ENCODE measurements at regions not wholly inside any gene's neighbourhood (a gene's known extent, or its start where the extent isn't known, plus 50 kb on each side); places are given as distances from the start of the nearest gene placed in this dataset.

DNA sequence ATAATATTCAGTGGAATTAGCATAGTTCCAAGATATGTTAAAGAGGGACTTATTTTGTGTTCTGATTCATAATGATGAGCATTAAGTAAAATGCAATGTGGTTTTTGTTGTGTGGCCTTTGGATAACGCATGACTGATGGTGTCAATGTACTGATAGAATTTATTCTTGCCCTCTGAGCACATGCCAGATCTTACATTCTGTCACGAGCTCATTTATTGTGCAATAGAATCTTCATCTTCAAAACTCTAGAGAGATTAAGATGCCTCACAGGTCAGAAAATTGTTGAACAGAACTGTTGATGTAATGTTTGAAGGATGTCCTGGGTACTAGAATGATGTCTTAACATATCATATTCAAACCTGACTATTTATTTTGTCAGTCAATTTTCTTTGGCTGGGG is 148.0 kb upstream of the HTR2A start:
- DNase-seq (ENCODE audit: low spot score): no peak

DNA sequence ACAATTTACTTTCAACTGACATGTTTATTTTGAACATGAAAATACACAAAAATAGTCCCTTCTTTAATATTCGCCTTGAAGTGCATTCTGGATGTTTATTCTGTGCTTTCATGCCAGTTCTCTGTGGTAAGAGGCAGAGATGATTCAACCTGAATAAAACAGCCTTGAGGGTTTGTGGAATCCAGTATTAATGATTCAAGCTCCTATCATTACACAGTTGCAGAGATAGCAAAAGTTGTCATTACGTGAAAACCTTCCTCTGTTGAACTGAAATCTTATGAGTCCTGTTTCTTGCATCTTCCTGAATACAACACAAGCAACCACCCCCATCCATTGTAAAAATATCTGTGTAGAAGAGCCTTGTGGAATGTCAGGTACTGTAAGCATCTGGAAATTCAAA is 142.3 kb upstream of the HTR2A start:
- peak; percentile 10 for DNase-seq (ENCODE audit: low spot score)

DNA sequence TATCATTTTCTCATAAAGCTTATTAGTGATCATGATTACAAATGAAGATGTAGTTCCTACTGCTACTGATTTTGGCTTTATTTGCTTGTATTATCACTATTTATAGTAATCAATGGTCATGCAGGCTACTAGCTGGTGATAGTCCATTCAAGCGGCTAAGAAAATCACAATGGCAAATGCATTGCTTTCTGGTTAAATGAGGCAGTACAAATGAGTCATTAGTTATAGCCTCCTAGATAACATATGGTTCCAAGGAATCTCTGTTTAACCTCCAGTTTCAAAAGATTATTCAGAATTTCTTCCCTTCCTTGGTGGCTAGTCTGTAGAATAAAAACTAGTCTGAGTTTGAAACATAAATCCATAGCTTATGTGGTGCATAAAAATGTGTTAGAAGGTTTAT is 141.3 kb upstream of the HTR2A start:
- DNase-seq (ENCODE audit: low spot score): no peak

DNA sequence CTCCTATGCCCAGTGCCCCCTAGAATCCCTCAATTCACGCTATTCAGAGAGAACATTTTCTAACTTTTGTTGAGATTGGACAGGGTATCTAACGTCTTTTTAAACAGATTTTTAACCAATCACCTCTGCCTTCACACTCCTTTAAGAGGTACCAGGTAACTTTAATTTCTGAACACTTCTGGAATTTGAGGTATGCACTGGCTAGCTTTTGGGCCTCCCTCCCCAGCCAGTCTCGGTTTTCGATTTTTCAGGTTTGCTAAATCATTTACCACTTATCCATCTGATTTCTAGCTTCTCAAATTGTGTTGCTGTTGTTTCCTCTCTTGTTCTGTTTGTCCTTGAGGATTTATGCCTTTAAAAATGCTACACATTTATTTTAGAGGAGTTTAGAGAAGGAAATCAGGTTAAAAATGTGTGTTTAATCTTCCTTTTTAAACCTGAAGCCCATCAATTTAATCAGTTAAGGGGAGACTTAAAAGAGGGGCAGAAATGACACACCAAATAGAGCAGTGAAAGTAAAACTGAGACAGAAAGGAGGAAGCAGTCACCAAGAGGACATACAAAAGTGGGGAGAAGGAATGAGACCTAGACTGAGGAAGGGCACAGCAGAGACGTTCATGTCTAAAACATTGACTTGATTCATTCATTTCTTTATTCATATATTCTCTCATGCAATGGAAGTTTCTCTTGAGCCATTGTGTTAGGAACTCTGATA is 139.6 kb upstream of the HTR2A start:
- DNase-seq (ENCODE audit: low spot score): no peak

DNA sequence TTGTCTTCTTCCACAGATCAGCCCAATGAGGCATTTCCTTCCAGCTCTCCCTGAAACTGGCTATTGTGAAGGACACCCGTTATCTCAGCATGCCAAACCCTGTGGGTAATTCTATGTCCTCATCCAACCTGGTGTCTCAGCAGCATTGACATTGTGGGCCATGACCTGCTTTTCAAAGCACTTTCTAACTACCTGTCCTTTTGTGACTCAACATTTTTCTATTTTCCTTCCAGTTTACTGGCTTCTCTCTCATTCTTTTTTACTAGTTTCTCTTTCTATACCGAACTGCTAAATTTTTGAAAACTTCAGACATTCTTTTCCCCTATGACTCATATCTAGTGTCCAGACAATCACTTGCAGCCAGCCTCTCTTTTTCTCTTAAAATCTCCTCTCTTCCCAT is 136.4 kb upstream of the HTR2A start:
- DNase-seq (ENCODE audit: low spot score): peak; percentile 3

DNA sequence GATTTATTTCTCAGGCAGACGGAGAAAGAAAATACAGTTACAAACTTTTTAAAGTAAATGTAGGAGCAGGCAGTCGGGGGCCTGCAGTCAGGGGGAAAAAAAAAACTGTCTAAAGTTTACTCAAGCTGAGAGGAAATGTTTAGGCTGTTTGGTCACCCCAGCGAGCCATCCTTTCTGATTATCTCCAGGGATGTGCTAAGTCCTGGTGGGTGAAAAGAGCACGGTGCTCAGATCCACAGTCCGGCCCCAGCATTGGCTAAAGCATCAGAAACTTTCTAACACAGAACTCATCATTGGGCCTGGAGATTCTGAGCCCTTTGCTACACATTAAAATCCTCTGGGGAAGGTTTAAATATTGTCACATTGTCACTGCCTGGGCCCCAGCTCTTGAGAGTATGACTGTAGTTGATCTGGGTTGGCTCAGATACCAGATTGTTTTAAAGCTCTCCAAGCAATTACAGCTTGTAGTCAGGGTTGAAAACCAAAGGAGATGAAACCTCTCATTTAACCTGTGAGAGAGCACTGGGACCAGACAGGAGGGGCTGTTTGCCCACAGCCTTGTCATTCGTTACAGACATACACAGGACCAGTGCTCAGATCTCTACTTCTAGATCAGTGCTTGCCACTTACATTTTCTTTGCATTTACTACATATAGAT is 131.1 kb upstream of the HTR2A start:
- DNase-seq (ENCODE audit: low spot score): no peak

DNA sequence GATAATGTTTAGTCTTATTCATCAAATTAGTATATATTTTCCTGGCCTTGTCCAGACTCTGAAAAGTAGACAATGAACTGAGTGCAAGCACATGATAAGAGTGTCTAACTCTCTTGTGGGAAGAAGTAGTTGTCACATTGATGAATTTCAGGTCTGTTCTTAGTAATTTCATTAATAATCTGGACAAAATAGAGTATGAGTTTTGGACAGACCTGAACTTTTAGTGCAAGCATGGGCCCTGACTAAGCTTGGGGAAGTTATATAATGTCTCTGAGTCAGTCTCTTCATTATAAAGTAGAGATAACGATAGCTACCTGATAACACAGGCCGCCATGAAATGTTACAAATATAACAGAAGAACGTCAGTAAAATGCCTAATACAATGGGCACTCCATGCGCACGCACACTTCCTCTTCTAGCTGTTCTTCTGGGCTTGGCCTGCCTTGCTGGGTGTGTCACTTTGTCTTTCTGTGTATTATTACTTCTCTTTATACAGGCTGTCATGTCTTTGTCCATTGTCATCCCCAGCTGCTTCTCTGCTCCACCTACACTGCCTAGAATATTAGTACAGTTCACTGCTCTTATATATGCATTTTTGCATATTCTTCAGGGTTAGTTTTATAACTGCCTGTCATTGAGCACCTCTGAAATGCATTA is 129.1 kb upstream of the HTR2A start:
- DNase-seq (ENCODE audit: low spot score): no peak

DNA sequence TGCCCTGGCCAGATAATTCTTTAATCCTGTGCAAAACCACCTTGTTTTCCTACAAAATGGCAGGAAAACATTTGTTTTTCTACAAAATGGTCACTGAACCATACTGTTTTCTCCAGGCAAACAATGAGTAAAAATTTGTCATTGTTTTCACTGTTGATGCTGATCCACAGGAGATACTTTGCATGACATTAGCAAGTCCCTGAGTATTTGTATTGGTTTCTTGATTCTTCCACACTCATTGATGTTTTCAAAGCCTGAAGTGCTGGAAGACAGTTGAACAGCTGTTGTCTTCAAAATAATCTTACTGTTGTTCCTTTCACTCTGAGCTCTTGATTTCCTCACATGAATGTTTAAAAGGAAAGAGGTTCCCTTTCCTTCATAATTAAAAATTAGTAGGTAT is 123.1 kb upstream of the HTR2A start:
- DNase-seq (ENCODE audit: low spot score): no peak

DNA sequence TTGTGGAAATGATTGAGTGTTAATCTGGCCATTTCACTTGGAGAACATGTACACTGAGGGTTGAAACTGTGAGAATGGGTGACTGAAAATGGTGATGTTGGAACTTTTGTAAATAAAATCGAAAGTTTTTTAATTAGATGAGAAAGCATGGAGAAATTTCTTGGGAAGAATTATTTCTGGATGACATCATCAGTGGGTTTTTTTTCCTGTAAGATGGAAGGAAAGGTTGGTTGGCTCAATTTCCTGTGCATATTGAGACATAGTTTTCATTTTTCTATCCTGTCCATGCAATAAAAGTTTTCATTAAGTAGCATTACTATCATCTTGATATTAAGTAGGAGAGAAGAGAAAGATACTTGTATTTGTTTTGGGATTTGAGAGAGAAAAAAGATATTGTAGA is 120.6 kb upstream of the HTR2A start:
- DNase-seq (ENCODE audit: low spot score): no peak

DNA sequence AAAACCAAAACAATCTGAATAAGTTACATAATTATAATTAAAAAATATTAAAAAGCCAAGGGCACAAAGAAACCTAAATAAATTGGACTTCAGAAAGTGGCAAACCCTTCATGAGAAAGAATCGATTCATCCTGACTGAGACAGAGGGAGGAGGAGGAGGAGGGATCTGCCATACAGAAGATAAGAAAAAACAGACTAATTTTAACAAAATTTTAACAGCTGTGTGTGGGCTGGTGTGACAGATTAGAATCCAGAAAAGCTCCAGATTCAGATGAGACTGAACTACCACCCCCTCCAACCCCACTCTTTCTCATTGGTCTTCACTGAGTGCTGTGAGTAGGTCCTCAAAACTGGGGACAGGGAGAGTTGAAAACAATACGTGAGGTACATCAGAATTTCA is 111.5 kb upstream of the HTR2A start:
- DNase-seq (ENCODE audit: low spot score): no peak

DNA sequence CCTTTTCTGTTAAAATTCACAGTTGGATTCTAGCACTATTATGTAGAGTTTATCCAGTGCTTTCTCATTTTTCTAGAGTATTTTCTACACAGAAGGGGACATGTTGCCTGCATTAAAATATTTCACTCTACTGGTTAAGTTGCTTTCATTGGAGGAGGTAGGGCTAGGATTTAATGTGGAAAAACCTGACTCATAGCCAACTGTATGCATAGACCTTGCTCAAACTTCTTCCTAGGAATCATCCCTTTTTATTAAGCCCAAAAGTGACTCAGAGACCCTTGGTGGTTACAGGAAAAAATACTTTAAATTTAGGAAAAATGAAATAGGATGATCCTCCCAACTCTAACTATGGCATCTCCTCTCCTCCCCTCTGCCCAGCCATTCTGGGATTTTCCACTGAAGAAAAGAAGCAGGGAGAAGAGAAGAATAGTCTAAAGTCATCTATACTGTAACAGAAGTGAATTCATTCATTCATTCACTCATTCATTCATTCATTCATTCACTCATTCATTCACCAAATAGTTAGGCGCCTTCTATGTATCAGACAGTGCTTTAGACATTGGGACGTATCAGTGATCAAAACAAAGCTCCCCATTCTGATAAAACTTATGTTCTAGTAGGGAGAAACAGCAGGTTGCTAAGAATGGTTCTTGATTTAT is 109.0 kb upstream of the HTR2A start:
- DNase-seq (ENCODE audit: low spot score): no peak

DNA sequence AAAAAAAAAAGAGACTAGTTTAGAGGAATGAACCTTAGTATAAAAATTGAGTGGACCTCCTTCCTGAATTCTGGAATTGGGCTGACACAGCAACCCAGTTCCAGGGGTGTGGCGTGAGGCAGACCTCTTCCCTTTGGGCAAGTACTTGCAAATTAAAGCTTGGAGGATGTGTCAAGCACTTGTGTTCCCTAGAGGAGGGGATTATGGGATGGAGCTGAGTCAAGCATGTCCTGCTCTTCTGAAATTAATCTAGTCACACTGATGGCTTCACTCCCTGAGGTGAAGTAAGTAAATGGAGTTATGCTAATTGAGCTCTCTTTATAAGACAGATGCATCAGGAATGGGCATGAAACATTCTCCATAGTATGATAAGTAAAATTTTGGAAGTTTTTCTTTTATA is 107.7 kb upstream of the HTR2A start:
- no peak for DNase-seq (ENCODE audit: low spot score)

DNA sequence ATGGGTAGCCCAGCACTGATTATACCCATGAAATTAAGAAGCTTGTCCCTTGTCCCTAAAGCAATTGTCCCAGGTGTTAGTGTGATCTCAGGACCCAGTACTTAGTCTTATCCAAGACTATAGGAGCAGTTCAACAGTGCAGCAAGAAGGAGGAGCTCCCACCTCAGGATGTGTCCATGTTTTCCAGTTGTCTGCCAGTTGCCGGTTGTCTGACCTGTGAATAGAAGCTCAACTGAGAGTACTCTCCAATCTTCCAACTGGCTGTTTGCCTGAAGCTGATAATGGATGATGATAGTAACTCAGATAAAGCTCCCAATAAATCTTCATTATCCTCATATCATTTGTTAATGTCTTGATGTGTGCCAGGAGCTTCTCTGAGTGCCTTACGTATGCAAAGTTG is 107.2 kb upstream of the HTR2A start:
- no peak for DNase-seq (ENCODE audit: low spot score)

DNA sequence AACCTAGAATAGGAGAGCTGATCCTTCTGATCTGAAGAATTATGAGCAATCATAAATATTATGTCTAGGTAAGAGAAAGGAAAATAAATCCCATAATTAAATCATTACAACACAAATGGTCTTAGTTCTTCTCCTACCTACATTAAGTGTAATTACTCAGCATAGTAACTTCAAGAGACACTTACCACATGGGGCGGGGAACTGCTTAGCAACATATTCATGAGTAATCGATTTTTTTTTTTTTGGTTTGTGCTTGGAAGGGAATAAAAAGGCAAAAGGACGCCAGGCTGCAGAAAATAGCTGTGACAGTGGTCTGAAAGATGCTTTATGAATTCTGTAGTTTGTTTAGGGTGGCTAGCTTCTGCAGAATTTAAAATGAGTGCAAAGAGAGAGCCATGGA is 103.3 kb upstream of the HTR2A start:
- no peak for DNase-seq (ENCODE audit: low spot score)

DNA sequence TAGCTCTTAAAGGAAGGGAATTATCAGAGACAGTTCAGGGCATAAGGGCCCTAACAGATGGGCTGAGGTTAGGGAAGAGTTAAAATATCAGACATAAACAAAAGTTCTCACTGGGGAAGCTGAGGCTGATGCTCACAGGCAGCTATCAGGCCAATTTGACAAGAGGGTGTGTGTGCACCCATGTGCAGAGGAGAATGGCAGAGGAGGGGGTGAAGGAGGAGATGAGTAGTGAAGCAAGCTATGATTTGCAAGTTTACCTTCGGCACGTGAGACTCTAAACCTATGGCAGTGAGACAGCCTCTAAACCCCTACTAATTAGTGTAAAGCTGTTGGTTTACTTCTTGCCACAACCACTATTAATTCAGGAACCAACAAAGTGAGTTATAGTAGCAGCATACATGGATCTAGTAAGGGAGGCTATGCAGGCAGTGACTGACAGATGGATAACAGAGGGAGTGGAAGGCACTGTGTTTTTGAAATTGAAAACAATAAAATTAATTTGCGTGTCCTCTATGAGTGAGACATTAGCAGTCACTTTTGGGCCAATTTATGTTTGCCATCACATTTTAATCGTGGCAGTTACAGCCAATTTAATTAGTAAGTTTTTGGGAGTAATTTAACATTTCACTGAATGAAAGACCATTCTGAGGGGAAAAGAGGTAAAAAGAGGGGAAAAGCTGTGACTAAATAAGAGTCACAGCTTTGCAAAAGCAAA is 99.6 kb upstream of the HTR2A start:
- no peak for DNase-seq (ENCODE audit: low spot score)

DNA sequence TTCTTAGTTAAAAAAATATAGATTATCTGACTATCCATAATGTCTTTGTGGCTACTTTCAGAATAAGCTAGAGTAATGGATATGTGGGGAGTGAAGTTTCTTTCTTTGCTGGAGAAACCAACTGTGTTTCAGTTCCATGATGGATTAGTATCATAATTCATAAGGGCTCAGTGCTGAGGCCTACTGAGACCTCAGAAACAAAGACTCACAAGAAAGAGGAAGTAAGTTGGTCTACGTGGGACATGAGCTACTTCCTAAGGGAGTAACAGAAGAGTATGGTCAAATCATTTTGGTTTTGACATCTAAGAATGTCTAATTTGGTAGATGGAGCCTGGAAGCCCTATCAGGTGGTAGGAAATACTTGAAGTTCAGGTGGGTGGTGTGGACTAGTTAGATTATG is 99.0 kb upstream of the HTR2A start:
- no peak for DNase-seq (ENCODE audit: low spot score)

DNA sequence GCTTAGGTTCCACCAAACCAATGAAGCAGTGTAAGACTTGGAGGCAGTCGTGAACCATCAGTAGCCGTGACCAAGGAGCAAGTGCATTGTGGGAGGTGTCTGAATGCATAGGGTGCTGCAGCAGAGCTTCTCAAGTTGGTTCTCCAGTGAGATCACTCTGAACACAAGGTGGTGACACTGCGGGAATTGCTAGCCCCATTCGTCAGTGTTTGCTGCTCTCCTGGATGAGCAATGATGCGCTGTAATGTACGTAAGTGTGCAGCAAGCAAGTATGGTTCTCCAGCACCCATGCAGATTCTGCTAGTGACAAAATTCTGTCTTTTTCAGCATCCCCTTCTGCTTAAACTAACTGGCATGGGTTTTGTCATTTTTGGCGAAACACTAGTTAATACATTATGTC is 97.6 kb upstream of the HTR2A start:
- no peak for DNase-seq (ENCODE audit: low spot score)

DNA sequence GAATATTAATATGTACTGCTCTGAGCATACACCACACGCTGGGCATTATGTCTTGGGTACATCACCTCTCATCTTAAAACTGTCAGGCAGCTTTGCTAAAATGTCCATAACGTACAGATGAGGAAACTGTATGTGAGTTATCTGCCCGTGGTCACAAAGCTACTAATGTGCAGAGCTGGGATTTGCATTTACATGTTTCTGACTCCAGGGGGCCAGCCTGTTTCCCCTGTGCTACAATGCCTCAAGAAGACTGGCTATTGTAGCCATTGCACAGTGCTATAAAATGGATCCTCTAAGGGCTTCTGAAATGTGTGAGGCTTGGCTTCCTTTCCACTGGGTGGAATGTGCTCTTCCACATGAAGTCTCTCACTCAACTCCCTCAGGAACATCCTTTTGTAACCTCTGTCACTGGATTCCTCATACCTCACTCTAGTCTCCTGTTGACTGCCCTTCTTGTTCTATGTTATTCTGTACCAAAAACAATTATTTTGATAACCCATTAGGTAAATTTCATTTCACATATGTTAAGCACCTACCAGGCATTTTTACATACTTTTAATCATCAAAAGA is 95.6 kb upstream of the HTR2A start:
- peak; percentile 6 for DNase-seq (ENCODE audit: low spot score)

DNA sequence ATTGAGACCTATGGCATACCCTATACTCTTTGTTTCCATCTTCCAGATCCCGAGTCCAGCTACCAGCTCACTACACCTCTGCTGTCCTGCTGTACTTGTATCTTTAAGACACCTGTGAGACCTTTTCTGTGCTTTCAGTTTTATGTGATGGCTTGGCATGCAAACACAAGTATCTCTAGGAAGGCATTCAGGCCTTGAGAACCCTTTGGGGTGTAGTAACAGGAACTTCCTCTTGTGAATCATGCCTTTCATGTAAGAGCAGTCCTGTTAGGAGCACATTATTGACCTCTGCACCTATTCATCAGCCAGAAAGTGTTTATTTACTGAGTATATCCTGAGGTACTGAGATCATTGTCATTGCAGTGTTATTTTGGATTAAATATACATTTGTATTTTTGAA is 87.0 kb upstream of the HTR2A start:
- no peak for DNase-seq (ENCODE audit: low spot score)

DNA sequence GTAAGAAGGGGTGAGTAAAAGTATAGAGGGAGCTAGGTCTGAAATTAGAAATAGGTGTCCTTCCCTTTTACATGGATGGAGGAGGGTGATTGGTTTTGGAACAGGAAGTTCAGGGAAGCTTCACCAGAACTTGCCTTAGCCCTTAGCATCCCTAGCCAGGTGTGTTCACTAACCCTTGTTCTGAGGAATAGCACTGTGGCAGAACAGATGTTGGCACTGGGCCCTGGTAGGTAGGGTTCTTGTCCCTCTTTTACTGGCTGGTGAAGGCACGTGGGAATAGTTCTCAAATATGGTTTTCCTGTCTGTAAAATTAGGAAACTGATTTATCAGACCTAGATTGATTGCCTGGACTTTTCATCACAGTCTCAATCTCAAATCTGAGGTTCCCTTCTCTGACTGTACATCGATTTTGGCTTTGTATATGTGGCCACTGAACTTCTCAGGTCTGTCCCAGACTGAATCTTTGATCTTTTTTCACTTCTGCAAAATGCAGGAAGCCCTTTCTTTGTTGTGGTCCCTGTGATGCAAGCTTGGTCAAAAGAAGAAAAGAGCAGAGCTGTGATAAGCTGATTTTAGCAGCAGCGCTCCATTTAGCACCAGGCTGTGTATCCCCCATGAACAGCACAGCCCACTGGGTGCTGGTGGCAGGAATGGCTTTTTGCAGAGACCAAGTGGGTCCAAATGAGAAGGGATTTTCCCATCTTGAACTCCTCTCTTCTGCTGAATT is 86.2 kb upstream of the HTR2A start:
- DNase-seq (ENCODE audit: low spot score): no peak

DNA sequence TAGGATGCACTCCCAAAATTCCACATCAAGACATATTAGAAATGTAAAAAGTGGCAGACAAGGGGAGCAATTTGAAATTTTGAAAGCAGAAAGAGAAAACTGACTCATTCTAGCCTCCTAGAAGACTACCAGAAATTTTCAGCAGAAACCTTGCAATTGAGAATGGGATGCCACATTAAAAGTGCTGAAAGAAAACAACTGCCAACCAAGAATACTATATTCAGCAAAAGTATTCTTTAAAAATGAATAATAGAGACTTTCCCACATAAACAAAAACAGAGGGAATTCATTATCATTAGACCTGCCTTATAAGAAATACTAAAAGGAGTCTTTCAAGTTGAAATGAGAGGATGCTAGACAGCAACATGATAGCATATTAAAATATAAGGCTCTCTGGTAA is 78.3 kb upstream of the HTR2A start:
- DNase-seq (ENCODE audit: low spot score): no peak

Measured in hepatic stellate cell (primary cell).